Natural killer cell (primary cell): ENCODE measurements at regions not wholly inside any gene's neighbourhood (a gene's known extent, or its start where the extent isn't known, plus 50 kb on each side); places are given as distances from the start of the nearest gene placed in this dataset.

Experiments used
- ATAC-seq, 3 donors: fragments of 150-1000 bp in 2 of 3; fragments of 200-7000 bp in 1 of 3; cut with Tn5 transposase; 1 replicate in 1 of 3; 2 replicates in 2 of 3; pipeline ENCODE4 v1.10.0; 2021; ENCODE audit warnings: mild to moderate bottlenecking in 2 of 3, moderate library complexity in 2 of 3
- DNase-seq, 2 donors: peaks; one replicate each; pipeline versions ENCODE4 v3.0.0 to v3.0.0-alpha.2; 2013 to 2021; ENCODE audit warnings: mixed read lengths in 1 of 2
- H3K27ac ChIP-seq: one replicate; pipeline ENCODE4 v1.5.1; 2013; ENCODE audit warnings: mild to moderate bottlenecking, low read length
- H3K27me3 ChIP-seq: one replicate; pipeline ENCODE4 v1.6.1; 2013; ENCODE audit warnings: low read length; ENCODE audit not compliant: control insufficient read depth, insufficient read depth
- H3K36me3 ChIP-seq: one replicate; pipeline ENCODE4 v1.6.1; 2013; ENCODE audit warnings: low read length; ENCODE audit not compliant: control insufficient read depth, insufficient read depth
- H3K4me1 ChIP-seq: one replicate; pipeline ENCODE4 v1.6.1; 2013; ENCODE audit warnings: low read length; ENCODE audit not compliant: control insufficient read depth, insufficient read depth
- H3K4me3 ChIP-seq: one replicate; pipeline ENCODE4 v1.5.1; 2013; ENCODE audit warnings: low read length
- H3K9me3 ChIP-seq: one replicate; pipeline ENCODE4 v1.6.1; 2013; ENCODE audit warnings: low read length; ENCODE audit not compliant: control insufficient read depth, insufficient read depth
- H3K27ac Mint-ChIP-seq, 2 donors: one replicate each; pipeline ENCODE4 v1.8.0; 2022; ENCODE audit warnings: mild to moderate bottlenecking in 2 of 2, mixed read lengths in 2 of 2, moderate library complexity in 1 of 2
- H3K27me3 Mint-ChIP-seq, 2 donors: one replicate each; pipeline ENCODE4 v1.8.0; 2022; ENCODE audit warnings: low read depth in 2 of 2, mixed read lengths in 2 of 2
- H3K36me3 Mint-ChIP-seq: one replicate; pipeline ENCODE4 v1.8.0; 2022; ENCODE audit warnings: mixed read lengths
- H3K4me1 Mint-ChIP-seq, 2 donors: one replicate each; pipeline ENCODE4 v1.8.0; 2022; ENCODE audit warnings: mixed read lengths in 2 of 2
- H3K4me3 Mint-ChIP-seq: one replicate; pipeline ENCODE4 v1.8.0; 2022; ENCODE audit warnings: mild to moderate bottlenecking, moderate library complexity, mixed read lengths
- H3K9me3 Mint-ChIP-seq, 2 donors: one replicate each; pipeline ENCODE4 v1.8.0; 2022; ENCODE audit warnings: mixed read lengths in 2 of 2
- WGBS: methylation state at CpG from one replicate; pipeline ENCODE4 v1.1.7; 2013; ENCODE audit warnings: missing lambda C conversion rate; ENCODE audit not compliant: insufficient coverage; 5-methylcytosine and 5-hydroxymethylcytosine counted together
- intact Hi-C: fragments of 100-400 bp; cut with micrococcal nuclease; formaldehyde crosslinking; loops from one replicate; pipeline ENCODE4 v1.14.2; 2022
- TF ChIP-seq, protein P1 (sequence below): fragments of 200-600 bp; IDR thresholded peaks from one replicate; pipeline ENCODE4 v1.8.0; 2022; ENCODE audit warnings: antibody characterized with exemption

DNA sequence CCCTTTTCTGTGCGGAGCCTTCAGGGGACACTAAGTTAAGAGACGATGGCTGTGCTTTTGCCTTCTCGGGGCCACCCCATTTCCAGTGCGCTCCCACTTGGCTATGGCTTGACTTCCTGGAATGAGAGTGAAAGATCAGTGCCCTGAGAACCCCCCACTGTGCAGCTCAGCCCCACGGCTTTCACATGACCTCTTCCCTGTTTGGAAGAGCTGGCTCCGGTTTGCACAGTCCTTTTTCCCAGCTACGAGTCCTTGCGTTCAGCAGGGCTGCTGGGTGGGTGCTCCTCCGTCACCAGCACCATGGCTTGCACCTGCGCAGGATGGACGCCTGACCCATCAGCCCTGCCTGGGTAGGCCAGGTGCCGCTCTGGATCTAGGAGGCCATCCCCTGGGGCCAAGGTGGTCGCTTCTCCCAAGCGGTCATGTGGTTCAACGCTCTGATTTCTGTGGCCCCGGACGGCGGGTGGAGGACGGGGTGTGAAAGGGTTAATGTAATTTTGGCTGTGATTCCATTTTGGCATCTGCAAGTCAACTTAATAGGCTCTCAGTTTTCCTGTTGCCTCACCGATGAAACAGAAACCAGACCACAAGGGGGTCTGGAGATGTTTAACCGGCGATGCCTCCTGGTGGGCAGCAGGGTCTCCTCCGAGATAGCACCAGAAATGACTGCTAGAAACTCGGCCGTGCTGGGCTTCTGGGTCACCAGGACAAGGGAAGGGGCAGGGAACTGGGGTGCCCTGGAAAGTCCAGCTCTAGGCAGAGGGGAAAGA, 113.1 kb upstream of the HAAO start:
- ATAC-seq: no peak

DNA sequence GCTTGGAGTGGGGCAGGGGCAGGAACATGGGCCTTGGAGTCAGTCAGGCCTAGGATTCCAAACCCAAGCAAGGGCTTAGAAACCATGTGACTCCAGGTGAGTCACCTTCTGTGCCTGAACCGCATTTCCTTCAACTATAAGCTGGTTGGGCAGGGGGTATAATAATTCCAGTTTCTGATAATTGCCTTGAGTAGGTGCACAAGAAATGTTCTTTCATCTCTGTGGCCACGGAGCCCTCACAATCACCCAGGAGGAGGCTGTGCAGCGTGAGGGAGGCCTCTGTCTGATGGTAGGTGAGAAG, 112.1 kb upstream of the HAAO start:
- intact Hi-C loops: no loop called here
- DNase-seq (no peak), ATAC-seq (no peak)
- Histone ChIP-seq H3K27me3 (no peaks in the 10 kb centered on the region), H3K4me1 (no peaks in the 10 kb centered on the region), H3K27ac (no peak overlapping the region), H3K9me3 (no peaks in the 10 kb centered on the region), H3K4me3 (no peak overlapping the region), H3K36me3 (no peaks in the 10 kb centered on the region)
- TF ChIP-seq, protein P1, sequence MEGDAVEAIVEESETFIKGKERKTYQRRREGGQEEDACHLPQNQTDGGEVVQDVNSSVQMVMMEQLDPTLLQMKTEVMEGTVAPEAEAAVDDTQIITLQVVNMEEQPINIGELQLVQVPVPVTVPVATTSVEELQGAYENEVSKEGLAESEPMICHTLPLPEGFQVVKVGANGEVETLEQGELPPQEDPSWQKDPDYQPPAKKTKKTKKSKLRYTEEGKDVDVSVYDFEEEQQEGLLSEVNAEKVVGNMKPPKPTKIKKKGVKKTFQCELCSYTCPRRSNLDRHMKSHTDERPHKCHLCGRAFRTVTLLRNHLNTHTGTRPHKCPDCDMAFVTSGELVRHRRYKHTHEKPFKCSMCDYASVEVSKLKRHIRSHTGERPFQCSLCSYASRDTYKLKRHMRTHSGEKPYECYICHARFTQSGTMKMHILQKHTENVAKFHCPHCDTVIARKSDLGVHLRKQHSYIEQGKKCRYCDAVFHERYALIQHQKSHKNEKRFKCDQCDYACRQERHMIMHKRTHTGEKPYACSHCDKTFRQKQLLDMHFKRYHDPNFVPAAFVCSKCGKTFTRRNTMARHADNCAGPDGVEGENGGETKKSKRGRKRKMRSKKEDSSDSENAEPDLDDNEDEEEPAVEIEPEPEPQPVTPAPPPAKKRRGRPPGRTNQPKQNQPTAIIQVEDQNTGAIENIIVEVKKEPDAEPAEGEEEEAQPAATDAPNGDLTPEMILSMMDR: no peak
- 72% methylated on average over 3 of the region's 3 CpGs for WGBS
- H3K4me1 Mint-ChIP-seq: no peaks in the 10 kb centered on the region
- no peak overlapping the region for H3K4me3 Mint-ChIP-seq
- H3K36me3 Mint-ChIP-seq: no peaks in the 10 kb centered on the region
- H3K9me3 Mint-ChIP-seq: no peaks in the 10 kb centered on the region
- no peak overlapping the region for H3K27ac Mint-ChIP-seq
- peaks cover 16 to 18% of the 10 kb centered on the region in 2 donors for H3K27me3 Mint-ChIP-seq

More for the DNA sequence above, 113.1 kb upstream of the HAAO start:
- WGBS: 48% methylated on average over 25 of the region's 25 CpGs
- no peaks in the 10 kb centered on the region for H3K36me3 Mint-ChIP-seq
- no peaks in the 10 kb centered on the region for H3K9me3 ChIP-seq
- H3K4me1 ChIP-seq: no peaks in the 10 kb centered on the region
- no peak for DNase-seq
- H3K9me3 Mint-ChIP-seq: no peaks in the 10 kb centered on the region
- intact Hi-C loops: no loop called here
- no peaks in the 10 kb centered on the region for H3K4me1 Mint-ChIP-seq
- H3K4me3 ChIP-seq: no peak overlapping the region
- H3K27ac ChIP-seq: no peak overlapping the region
- TF ChIP-seq, protein P1: no peak
- H3K27me3 Mint-ChIP-seq: peaks cover 16 to 18% of the 10 kb centered on the region in 2 donors
- no peaks in the 10 kb centered on the region for H3K27me3 ChIP-seq
- H3K36me3 ChIP-seq: no peaks in the 10 kb centered on the region
- no peak overlapping the region for H3K27ac Mint-ChIP-seq
- H3K4me3 Mint-ChIP-seq: no peak overlapping the region

DNA sequence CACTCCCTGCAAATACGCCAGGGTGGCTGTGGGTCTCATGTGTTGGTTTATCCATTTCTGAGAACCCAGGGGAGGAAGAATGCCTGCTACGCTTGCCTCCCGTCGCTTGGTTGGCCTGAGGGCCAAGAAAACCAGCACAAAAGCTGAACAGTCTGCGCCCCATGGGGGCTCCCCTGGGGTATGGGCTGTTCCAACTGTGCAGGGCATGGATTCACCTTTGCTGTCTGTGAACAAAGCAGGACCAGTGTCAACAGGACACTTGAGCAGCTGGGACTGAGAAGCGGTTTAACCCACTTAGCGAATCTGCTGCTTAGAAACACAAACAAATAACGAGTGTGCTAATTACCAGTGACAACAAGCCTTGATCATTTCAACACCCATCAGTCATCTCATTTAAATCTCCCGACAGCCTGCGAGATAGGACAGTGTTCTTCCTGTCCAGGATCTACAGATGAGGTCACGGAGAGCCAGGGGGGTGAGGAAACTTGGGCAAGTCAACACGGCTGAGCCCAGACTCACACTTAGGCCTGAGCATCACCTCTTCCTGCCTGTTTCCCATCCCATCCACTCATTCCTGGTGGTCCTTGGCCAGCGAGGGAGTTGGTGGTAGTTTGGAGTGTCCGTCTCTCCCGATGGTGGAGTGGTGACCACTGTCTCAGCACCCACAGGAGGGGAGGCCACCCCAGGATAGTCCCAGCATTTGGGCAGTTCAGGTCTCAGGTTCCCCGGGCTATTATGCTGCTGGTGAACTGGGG, 111.6 kb upstream of the HAAO start:
- Histone ChIP-seq H3K27ac (no peak overlapping the region), H3K9me3 (no peaks in the 10 kb centered on the region), H3K27me3 (no peaks in the 10 kb centered on the region), H3K36me3 (no peaks in the 10 kb centered on the region), H3K4me3 (no peak overlapping the region), H3K4me1 (no peaks in the 10 kb centered on the region)
- ATAC-seq (peak in 1 of 3 donors; percentile 18), DNase-seq (no peak)
- TF ChIP-seq, protein P1: no peak
- Mint-ChIP-seq H3K4me3 (no peak overlapping the region), H3K4me1 (no peaks in the 10 kb centered on the region), H3K9me3 (no peaks in the 10 kb centered on the region), H3K27ac (no peak overlapping the region), H3K27me3 (peaks cover 16 to 18% of the 10 kb centered on the region in 2 donors), H3K36me3 (no peaks in the 10 kb centered on the region)
- 82% methylated on average over 16 of the region's 16 CpGs for WGBS
- intact Hi-C loops: no loop called here
